NCI-H2029 treated with DMSO at 0.1 percent for 48 hours (cell line): ENCODE measurements at regions not wholly inside any gene's neighbourhood (a gene's known extent, or its start where the extent isn't known, plus 50 kb on each side); places are given as distances from the start of the nearest gene placed in this dataset.
"Not testable (repeated sequence)": the region's sequence is repeated elsewhere in the genome, so short reads cannot be mapped to it uniquely, and the experiment has no call there.

Experiments used
- DNase-seq: peaks from one replicate; lab custom pipeline; 2025; lab: John Stamatoyannopoulos, UW

DNA sequence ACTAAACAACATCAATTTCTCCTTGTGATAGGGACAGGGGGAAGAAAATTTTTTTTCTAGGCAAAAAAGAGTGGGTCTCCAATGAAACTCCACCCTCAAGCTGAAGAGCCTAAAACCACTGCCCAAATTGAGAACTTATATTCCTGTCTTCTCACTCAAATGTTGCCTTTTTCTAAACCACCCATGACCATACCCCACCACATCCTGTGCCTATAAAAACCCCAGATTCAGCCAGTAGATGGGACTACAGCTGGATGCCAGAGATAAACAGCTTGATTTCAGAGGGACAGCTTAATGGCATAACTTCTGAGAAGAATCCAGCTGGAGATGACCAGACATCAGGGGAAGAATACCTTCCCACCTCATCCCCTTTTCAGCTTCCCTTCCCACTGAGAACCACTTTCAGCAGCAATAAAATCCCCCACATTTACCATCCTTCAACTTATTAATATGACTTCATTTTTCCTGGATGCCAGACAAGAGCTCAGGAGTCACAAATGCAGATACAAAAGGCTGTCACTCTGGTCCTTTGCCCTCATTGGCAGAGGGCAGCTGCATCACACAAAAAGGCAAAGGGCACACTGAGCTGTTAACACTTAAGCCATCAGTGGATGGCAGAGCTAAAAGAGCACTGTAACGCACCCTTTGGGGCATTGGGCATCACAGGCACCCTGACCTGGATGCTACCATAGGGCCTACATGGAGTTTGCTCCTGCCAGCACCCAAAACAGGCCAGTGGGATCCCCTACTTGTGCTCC, 972.5 kb upstream of the CTNND2 start:
- no peak for DNase-seq

DNA sequence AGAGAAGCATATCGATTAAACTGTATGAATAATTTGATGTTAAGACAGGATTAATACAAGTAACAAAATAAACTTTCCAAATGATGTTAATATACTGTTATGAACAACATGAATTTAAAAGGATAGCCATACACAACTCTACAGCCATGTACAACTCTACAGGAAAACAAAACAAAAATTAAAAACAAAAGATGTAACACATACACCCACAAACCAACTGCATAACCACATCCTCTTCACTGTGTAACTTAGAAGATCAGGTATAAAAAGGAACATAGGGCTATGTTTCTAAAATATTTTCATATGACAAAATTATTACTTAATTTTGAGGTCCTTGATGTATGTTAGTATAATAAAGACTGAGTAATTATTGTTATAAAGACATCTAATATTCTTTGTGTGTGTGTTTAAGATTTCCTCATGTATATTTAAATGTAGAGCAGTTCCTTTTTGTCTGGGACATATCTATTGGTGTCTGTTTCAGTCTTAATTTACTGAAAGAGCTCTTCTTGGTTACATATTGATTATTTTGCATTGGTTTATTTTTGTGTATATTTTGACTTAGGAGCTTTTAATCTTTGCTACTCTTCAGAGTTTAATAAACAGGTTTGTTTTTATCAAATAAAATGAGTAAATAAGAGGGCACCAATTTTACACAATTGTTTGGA, 966.8 kb upstream of the CTNND2 start:
- no peak for DNase-seq

DNA sequence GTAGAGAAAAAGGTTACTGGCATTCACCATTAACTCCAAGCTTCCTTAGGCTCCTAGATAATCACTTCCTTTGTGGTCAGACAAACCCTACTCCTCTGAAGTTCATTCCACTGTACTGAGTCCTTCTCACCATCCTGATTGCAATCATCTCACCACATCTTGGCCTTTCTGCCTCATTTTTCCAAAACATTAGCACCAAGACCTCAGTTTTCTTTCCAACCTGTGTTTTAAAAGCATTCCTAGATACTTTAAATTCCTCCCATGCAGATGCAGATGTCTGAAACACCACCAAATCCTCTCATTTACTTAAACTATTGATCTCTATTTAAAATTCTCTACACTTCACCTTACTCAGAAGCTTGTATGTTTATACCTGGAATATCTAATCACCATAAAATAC, 961.3 kb upstream of the CTNND2 start:
- no peak for DNase-seq

DNA sequence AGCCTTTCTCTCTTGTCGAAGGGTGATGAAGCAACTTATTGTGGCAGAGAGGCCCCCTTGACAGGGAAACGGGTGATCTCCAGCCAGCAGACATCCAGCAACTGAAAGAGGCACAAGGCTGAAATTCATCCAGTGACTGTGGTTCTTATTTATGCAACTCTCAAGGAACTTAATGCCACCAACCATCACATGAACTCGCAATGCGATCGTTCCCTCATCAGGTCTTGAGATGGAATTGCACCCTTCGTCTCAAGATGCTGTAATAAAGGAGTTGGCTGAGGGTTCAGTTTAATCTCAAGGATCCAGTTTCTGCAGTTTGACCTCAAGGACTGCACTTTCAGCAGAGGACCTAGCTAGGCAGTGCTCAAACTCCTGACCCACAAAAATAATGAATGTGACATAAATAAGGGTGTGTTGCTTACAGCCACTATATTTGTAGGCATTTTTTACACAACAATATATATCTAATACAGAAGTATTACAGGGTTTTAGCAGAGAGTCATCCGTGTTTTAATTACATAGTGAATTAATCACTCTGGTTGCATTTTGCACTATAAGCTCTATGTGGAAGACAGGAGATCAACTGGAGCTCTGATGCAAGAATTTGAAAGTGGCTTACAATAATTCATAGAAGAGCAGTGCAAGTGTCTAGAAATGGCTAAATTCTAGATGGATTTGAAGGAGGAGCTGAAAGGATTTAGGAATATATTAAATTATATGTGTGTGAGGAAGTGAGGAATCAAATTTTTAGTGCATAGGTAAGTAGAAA, 957.8 kb upstream of the CTNND2 start:
- DNase-seq, result no peak

DNA sequence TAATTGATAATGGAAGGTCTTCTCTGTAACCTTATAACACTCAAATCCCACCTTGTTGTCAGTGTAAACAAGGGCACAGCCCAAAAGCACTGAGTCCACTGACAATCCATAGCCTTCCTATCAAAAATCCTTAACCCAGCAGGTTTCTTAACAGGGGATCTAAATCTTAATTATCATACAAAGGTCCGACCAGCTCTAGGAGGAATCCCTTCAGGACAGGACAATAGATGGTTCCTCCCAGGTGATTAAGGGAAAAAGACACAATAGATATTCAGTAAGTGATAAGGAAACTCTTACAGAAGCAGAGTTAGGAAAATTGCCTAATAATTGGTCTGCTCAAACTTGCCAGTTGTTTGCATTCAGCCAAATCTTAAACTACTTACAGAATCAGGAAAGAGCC, 951.9 kb upstream of the CTNND2 start:
- not testable (repeated sequence) for DNase-seq

DNA sequence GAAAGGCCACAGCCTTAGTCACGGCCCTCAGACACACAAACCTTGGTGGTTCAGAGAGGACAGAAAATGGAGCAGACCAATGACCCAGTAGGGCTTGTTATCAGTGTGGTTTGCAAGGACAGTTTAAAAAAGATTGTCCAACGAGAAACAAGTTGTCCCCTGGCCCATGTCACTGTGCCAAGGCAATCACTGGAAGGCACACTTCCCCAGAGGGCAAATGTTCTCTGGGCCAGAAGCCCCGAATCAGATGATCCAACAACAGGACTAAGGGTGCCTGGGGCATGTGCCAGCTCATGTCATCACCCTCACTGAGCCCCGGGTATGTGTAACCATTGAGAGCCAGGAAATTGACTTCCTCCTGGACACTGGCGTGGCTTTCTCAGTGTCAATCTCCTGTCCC, 950.1 kb upstream of the CTNND2 start:
- no peak for DNase-seq

DNA sequence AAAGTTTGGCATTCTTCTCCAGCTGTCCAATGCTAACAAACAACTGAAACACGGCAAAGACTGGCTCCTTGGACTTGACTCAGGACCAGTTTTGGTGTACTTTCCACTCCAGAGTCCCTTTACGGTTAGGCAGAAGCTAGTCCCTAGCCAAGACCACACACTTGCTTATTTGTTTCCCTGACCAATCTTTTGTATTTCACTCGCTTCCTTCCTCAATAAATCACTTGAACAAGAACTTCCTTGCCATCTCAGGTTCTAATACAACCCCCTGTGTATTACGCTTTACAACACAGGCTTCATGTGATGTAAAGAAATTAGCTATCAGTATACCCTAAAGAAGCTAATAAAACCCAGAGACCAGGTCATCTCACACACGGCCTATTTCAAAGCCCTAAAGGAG, 947.5 kb upstream of the CTNND2 start:
- DNase-seq, result no peak

DNA sequence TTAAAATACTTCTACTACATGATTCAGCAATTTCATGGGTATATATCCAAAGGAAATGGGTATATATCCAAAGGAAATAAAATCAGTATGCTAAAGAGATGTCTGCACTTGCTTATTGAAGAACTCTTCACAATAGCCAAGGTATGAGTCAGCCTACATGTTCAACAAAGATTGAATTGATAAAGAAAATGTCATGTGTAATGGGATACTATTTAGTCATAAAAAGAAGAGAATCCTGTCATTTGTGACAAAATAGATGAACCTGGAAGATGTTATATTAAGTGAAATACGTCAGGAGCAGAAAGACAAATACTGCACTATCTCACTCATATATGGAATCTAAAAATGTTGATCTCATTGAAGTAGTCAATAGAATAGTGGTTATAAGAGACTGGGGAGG, 944.5 kb upstream of the CTNND2 start:
- no peak for DNase-seq

DNA sequence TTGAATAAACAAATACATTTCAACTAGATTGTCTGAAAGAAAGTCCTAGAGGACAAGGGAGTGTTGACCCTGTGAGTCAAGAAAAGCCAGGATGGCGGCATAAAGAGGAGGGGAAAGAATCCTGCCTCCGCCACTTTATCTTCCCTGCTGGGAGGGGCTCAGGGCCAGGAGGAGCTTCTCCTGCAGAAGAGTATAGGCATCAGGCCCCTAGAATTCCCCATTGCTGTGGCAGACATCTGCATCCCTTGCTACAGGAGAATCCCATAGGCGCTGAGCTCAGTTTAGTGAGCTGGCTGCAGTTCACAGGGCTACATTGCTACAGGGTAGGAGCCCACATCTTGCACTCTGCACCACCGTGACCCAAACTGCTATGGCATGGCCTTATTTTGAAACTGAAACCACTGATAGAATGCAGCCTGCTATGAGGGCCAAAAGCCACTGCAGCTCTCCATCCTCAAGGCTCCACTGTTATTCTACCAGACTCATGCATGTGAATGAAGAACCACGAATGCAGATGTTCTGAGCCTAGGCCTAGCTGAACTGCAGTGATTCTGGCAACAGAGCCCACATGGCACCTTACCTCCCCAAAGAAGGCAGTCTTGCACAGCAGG, 941.4 kb upstream of the CTNND2 start:
- DNase-seq, result no peak

DNA sequence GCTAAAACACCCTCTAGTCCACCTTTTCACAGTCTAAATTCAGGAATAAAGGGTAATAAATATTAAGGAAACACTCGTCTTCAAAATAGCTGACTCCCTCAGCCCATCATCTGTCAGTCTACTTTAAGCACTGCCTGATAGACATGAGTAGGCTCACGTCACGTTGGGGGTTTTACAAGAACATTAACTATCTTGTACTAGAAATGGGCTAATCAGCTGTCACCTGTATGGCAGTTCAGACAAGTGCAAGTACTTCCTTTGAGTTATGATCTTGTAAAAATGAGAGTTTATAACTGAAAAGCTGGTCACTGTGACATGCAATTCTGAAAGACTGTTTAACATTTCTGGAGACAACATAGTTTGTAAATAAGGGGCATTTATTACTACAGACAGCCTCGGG, 936.7 kb upstream of the CTNND2 start:
- no peak for DNase-seq

DNA sequence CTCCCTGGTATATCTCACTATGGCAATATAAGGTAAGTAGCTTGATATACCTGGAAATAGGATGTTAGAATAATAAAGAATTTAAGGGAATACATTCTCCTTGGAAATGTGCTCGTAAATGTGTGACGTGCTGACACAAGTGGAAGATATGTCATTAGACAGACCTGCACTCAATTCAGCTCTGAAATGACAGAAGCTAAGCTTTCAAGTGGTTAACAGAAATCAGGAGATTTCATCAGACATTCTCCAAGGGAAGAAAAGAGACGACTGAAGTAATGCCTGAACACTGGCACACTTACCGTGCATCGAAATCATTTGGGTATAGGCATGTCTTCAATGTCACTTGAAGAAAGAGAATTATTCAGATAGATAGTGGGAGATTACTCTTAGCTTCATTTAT, 933.3 kb upstream of the CTNND2 start:
- DNase-seq, result no peak

DNA sequence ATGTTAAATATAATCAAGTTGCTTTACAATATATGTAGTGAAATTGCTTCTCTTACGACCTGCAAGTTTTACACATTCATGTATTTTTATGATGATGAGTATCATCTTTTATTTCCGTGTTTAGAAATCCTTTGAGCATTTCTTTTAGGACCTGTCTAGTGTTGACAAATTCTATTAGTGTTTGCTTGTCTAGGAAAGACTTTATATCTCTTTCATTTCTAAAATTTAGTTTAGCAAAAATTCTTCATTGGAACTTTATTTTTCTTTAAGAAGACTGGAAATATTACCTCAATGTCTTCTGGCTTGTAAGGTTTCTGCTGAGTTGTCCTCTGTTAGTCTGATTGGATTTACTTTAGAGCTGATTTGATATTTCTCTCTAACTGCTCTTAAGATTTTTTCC, 920.9 kb upstream of the CTNND2 start:
- no peak for DNase-seq

DNA sequence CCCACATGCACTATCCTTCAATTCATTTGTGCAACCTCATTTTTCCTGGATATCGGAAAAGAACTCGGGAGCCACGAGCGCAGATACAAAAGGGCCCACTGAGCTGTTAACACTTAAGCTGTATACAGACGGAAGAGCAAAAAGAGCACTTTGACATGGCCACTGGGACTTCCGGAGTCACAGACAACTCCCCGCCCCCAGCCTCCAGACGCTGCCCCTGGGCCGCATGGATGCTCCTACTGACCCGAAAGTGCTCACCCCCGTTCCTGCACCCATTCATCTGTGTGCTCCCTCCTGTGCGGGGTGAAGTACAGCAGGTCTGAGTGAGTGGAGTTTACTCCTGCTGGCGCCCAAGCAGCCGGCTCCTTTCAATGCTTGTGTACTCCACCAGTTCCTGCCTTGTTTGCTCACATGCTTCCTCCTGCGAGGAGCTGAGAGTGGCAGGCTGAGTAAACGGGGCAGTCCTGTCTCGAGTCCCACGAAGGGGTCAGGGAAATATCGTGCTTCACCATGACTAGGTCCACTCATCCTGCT, 901.0 kb upstream of the CTNND2 start:
- no peak for DNase-seq

DNA sequence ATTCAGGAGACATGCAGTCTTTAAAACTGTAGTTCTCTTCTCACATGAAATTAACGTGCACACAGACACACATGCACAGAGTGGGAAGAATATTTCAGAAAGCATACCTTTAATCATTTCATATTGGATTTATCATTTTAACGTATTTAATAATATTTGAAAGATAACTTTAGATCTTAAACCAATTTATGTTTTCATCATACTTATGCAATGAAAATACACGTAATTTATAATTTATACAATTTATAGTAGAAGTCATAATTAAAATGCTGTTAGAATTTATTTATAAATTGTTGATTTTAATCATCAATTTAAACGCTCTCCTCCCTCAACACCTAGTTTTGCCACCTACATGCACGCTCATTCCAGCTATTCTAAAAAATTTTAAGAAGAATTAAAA, 894.9 kb upstream of the CTNND2 start:
- no peak for DNase-seq

DNA sequence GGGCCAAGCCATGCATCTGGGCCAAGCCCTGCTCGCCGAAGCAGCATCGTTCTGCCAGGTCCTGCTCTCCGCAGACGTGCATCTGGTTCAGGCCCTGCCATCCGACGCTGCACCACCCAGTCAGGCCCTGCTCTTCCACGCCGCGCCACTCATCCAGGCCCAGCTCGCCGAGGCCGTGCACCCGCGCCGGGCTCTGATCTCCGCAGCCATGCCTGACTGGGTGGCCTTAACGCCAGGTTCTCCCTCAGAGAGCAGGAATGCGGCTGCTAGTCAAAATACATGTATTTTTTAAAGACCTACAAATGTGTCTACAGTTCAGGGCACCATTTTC, 891.1 kb upstream of the CTNND2 start:
- DNase-seq, result no peak

DNA sequence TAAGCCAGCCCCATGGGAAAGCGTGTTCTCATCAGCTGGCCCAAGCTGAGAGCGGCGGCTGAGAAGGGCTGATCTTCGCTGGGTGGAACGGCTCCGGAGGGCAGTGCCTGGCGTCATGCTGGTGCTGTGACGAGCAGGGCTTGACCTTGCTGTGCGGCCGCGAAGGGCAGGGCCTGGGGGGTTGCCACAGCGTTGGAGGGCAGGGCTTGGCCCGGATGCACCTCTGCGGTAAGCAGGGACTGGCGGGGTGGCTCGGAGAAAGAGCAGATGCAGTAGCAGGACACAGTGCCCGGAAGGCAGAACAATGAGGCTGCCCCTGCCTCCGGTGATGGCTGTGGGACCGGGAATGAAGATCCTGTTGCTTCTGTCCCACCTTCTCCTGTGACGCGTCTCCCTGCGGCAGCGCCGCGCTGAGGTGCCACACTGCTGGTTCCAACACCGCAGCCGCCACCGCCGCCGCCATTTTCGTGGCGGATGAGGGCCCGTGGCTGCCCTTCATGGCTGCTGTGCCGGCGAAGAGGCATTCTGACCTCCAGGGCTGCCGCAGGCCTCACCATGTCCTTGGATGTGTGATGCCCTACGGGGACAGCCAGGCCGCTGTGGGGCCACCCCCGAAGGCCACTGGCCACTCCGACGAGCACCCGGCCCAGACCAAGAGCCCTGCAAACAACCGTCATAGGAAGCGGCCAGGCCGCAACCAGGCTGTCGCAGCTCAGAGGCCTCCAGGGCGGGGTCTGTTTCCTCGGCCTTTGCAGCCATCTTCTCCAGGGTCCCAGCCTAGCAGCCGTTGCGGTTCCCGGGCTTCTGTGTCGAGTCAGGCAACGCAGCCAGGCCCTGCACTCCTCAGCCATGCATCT, 890.5 kb upstream of the CTNND2 start:
- no peak for DNase-seq

DNA sequence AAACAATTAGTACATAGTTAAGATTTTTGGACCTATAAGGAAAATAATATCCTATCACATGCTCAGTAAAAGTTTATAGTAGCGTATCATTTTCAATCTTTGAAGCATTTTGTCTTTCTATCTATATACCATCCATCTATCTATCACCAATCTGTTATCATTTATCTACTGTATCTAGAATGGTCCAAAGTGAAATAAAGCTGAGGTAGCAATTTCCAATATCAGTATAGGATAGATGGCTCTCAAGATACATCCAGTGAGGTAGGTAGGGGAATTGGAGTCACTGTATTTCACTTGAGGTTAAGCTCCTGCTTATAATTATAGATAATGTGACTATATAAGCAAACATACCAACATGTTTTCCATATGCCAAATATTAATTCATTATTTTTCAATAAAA, 889.1 kb upstream of the CTNND2 start:
- no peak for DNase-seq

DNA sequence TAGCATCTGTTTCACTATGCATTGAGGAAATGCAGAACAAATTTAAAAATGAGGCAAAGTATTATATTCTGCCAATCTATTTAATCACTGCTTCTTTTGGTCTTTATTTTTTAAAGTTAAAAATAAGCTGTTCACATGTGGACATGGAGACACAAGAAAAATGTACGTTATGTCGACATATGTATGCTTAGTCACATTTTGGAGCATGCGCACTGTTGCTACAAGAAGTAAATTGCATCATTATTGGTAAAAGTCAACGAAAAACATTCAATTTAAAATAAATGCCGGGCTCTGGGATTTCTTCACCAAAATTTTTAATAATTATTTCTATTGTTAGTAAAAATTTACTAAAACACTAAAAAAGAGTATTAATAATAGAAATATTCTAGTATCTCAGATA, 876.3 kb upstream of the CTNND2 start:
- no peak for DNase-seq

DNA sequence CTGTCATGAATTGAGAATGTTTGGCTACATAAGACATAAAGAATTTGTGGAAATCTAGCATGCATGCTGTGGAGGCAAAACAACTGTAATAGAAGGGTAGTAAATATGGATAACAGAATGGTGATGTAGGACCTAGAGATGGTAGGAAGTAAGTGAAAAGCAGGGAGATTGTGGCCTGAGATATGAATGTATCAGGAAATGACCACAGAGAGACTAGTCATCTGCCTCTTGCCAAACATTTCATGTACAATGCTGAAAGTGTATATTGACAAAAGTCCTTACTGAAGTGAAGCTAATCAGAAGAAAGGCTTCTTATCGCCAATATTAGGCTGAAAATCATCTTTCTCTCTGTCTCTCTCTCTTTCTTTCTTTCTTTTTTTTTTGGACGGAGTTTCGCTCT, 873.1 kb upstream of the CTNND2 start:
- no peak for DNase-seq

DNA sequence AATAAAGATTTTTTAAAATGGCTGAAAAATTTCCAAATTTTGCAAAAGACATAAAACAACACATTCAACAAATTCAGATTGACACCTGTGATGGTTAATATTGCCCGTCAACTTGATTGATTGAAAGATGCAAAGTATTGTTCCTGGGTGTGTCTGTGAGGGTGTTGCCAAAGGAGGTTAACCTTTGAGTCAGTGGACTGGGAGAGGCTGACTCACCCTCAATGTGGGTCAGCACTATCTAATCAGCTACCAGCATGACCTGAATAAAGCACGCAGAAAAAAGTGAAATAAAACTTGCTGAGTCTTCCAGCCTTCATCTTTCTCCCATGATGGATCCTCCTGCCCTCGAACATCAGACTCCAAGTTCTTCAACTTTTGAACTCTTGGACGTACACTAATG, 868.0 kb upstream of the CTNND2 start:
- no peak for DNase-seq

DNA sequence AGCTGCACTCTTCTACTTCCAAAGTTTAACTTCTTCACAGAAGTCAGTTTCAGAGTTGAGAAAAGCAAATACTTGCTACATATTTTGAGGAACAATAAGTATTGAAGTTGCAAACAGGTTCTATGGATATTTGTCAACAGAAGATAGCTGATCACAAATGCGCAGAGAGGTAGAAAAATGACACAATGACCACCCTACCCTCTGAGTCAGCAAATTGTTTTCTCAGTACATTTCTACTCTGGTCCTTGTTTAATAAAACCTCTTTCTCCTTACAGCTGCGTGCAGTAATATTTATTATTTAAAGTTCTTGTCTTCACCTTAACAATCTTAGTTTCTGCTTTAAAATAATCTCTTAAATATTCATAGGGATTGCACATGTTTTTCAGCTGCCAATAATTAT, 855.1 kb upstream of the CTNND2 start:
- no peak for DNase-seq

DNA sequence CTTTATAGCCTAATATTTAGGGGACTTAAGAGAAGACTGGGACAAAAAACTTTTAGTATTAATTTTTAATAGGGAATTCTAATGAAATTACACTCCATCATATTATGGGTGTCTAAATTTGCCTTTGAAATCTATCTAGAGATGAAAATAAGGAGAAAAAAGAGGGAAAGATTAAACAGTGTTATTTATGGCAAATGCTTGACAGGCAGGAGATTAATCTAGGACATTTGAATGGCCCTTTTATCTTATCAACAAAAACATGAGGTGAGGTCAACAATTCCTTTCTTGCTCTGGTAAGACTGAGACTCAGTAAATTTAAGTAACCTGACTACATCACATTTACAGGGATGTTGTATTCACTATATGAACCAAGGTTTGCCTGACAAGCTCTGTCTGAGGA, 852.8 kb upstream of the CTNND2 start:
- no peak for DNase-seq
